ENCODE measurements at regions not wholly inside any gene's neighbourhood (a gene's known extent, or its start where the extent isn't known, plus 50 kb on each side); places are given as distances from the start of the nearest gene placed in this dataset.

DNA sequence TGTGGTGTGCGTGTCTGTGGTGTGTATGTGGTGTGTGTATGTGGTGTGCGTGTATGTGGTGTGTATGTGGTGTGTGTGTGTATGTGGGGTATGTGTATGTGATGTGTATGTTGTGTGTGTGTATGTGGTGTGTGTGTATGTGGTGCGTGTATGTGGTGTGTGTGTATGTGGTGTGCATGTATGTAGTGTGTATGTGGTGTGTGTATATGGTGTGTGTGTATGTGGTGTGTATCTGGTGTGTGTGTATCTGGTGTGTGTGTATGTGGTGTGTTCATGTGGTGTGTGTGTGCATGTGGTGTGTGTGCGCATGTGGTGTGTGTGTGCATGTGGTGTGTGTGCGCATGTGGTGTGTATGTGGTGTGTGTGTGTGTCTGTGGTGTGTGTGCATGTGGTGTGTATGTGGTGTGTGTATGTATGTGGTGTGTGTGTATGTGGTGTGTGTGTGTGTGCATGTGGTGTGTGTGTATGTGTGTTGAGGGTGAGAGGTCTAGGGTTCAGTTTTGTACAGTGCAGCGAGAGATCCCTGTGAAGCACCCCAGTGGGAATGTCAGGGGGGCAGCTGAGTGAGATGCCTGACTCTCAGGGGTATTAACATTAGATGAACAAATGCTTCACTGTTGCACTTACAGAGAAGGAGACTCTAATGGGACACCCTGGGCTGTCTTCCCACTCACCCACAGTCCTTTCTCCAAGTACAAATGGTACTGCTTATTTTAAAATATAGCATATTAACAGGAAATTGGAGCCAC, 61.3 kb upstream of the MEDAG start:
- TF ChIP-seq, protein P1, sequence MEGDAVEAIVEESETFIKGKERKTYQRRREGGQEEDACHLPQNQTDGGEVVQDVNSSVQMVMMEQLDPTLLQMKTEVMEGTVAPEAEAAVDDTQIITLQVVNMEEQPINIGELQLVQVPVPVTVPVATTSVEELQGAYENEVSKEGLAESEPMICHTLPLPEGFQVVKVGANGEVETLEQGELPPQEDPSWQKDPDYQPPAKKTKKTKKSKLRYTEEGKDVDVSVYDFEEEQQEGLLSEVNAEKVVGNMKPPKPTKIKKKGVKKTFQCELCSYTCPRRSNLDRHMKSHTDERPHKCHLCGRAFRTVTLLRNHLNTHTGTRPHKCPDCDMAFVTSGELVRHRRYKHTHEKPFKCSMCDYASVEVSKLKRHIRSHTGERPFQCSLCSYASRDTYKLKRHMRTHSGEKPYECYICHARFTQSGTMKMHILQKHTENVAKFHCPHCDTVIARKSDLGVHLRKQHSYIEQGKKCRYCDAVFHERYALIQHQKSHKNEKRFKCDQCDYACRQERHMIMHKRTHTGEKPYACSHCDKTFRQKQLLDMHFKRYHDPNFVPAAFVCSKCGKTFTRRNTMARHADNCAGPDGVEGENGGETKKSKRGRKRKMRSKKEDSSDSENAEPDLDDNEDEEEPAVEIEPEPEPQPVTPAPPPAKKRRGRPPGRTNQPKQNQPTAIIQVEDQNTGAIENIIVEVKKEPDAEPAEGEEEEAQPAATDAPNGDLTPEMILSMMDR (conservative IDR thresholded peaks at IDR 0.05 in 1 of 2, IDR thresholded peaks at IDR 0.05 in 1 of 2; ENCODE audit: extremely low read depth in 1 of 2, insufficient read depth in 1 of 2, low read depth in 1 of 2, low read length in 2 of 2): no peak
- TF ChIP-seq EZH2 (IDR thresholded peaks at IDR 0.05; ENCODE audit: borderline replicate concordance, low read length): no peak
